IMR-90 (cell line): ENCODE measurements at regions not wholly inside any gene's neighbourhood (a gene's known extent, or its start where the extent isn't known, plus 50 kb on each side); places are given as distances from the start of the nearest gene placed in this dataset.

Experiments used
- ATAC-seq: fragments of 200-7000 bp; cut with Tn5 transposase; 2 replicates; pipeline ENCODE4 v1.9.1; 2020; ENCODE audit warnings: low read depth, mild to moderate bottlenecking, moderate library complexity
- BruUV-seq: library from RNA; stranded (reverse); fragments of 400-500 nt; replicated peaks from 2 replicates; lab custom pipeline; 2021; lab: Mats Ljungman, UMichigan
- CTCF ChIA-PET: fragments of 300-600 bp; formaldehyde crosslinking; extraction: SDS; loops from one replicate; lab custom pipeline; 2021; ENCODE audit warnings: antibody characterized with exemption; lab: Yijun Ruan, JAX
- POLR2A ChIA-PET: fragments of 300-600 bp; sonication (Branson Sonifier 250); formaldehyde crosslinking; loops from one replicate; lab custom pipeline; 2022; ENCODE audit warnings: antibody characterized with exemption; ENCODE audit not compliant: unreplicated experiment; lab: Charles Lee
- DNase-seq: peaks from one replicate; pipeline ENCODE4 v3.0.0; 2013
- H2AFZ ChIP-seq: replicated peaks from 2 replicates; pipeline ENCODE3; 2013; ENCODE audit warnings: low read length, mild to moderate bottlenecking; ENCODE audit not compliant: poor library complexity
- H2AK5ac ChIP-seq: 2 replicates; pipeline ENCODE4 v1.6.1; 2013; ENCODE audit warnings: low read depth, low read length, inconsistent platforms
- H2AK9ac ChIP-seq: replicated peaks from 2 replicates; pipeline ENCODE3; 2013; ENCODE audit warnings: mild to moderate bottlenecking, low read depth, low read length, moderate library complexity; ENCODE audit not compliant: poor library complexity
- H2BK120ac ChIP-seq: 2 replicates; pipeline ENCODE4 v1.6.1; 2013; ENCODE audit warnings: low read depth, low read length, inconsistent platforms
- H2BK15ac ChIP-seq: 3 replicates; pipeline ENCODE4 v1.6.1; 2013; ENCODE audit warnings: low read depth, low read length, inconsistent platforms
- H2BK20ac ChIP-seq: 2 replicates; pipeline ENCODE4 v1.6.1; 2013; ENCODE audit warnings: low read depth, mild to moderate bottlenecking, inconsistent platforms, low read length, moderate library complexity
- H2BK5ac ChIP-seq: 2 replicates; pipeline ENCODE4 v1.6.1; 2013; ENCODE audit warnings: mild to moderate bottlenecking, low read depth, low read length, inconsistent platforms; ENCODE audit not compliant: poor library complexity, severe bottlenecking
- H3K14ac ChIP-seq: replicated peaks from 2 replicates; pipeline ENCODE4 v1.6.1; 2013; ENCODE audit warnings: low read depth, low read length, inconsistent platforms
- H3K18ac ChIP-seq: 2 replicates; pipeline ENCODE4 v1.6.1; 2013; ENCODE audit warnings: low read depth, low read length, control low read depth
- H3K23ac ChIP-seq: 2 replicates; pipeline ENCODE4 v1.6.1; 2013; ENCODE audit warnings: low read depth, low read length, inconsistent platforms
- H3K27ac ChIP-seq: 2 replicates; pipeline ENCODE4 v1.5.1; 2013; ENCODE audit warnings: mild to moderate bottlenecking, control low read depth, low read length; ENCODE audit not compliant: insufficient read depth
- H3K27me3 ChIP-seq: 2 replicates; pipeline ENCODE4 v1.6.1; 2013; ENCODE audit warnings: low read length; ENCODE audit not compliant: control insufficient read depth, insufficient read depth
- H3K36me3 ChIP-seq: 2 replicates; pipeline ENCODE4 v1.6.1; 2013; ENCODE audit warnings: low read length, mixed read lengths; ENCODE audit not compliant: control insufficient read depth, insufficient read depth
- H3K4ac ChIP-seq: 2 replicates; pipeline ENCODE4 v1.6.1; 2013; ENCODE audit warnings: low read depth, low read length, inconsistent platforms
- H3K4me1 ChIP-seq: 2 replicates; pipeline ENCODE4 v1.6.1; 2013; ENCODE audit warnings: low read length, mixed read lengths; ENCODE audit not compliant: control insufficient read depth, insufficient read depth
- H3K4me2 ChIP-seq: 2 replicates; pipeline ENCODE4 v1.6.1; 2013; ENCODE audit warnings: low read depth, mild to moderate bottlenecking, control low read depth, low read length, moderate library complexity
- H3K4me3 ChIP-seq: 2 replicates; pipeline ENCODE4 v1.5.1; 2013; ENCODE audit warnings: low read depth, mild to moderate bottlenecking, control low read depth, low read length, moderate library complexity; ENCODE audit not compliant: insufficient read depth
- H3K56ac ChIP-seq: 2 replicates; pipeline ENCODE4 v1.6.1; 2013; ENCODE audit warnings: low read length, inconsistent platforms; ENCODE audit not compliant: insufficient read depth; ENCODE audit errors: extremely low read depth
- H3K79me1 ChIP-seq, 2 experiments: 2 replicates each; pipeline ENCODE4 v1.6.1; 2013; ENCODE audit warnings: low read length in 2 of 2, inconsistent platforms in 1 of 2, low read depth in 1 of 2
- H3K9ac ChIP-seq: 2 replicates; pipeline ENCODE4 v1.6.1; 2013; ENCODE audit warnings: low read depth, low read length, control low read depth
- H3K9me1 ChIP-seq: 2 replicates; pipeline ENCODE4 v1.6.1; 2013; ENCODE audit warnings: low read length, inconsistent platforms; ENCODE audit not compliant: insufficient read depth
- H3K9me3 ChIP-seq: 2 replicates; pipeline ENCODE4 v1.6.1; 2013; ENCODE audit warnings: low read length; ENCODE audit not compliant: control insufficient read depth, insufficient read depth
- H4K20me1 ChIP-seq: 2 replicates; pipeline ENCODE4 v1.6.1; 2013; ENCODE audit warnings: low read length, inconsistent platforms; ENCODE audit not compliant: insufficient read depth
- H4K5ac ChIP-seq: 2 replicates; pipeline ENCODE4 v1.6.1; 2013; ENCODE audit warnings: mild to moderate bottlenecking, low read depth, low read length, control low read depth
- H4K8ac ChIP-seq, 2 experiments: 2 replicates each; pipeline ENCODE4 v1.6.1; 2013; ENCODE audit warnings: low read depth in 2 of 2, low read length in 2 of 2, control low read depth in 1 of 2, inconsistent platforms in 1 of 2
- H4K91ac ChIP-seq: 2 replicates; pipeline ENCODE4 v1.6.1; 2013; ENCODE audit warnings: low read depth, low read length, inconsistent platforms; ENCODE audit not compliant: insufficient read depth
- BHLHE40 ChIP-seq: fragments of 150-350 bp; IDR thresholded peaks from 2 replicates; pipeline ENCODE4 v1.6.1; 2016; ENCODE audit warnings: mild to moderate bottlenecking, low read depth, low read length
- CTCF ChIP-seq: conservative IDR thresholded peaks from 2 replicates; pipeline ENCODE4 v1.5.1; 2012; ENCODE audit warnings: mild to moderate bottlenecking, low read depth, low read length, improper control_type of control experiment
- ELK1 ChIP-seq: fragments of 150-350 bp; IDR thresholded peaks from 2 replicates; pipeline ENCODE4 v1.6.1; 2016; ENCODE audit warnings: low read depth, mild to moderate bottlenecking, low read length, moderate library complexity, borderline replicate concordance
- FOS ChIP-seq: fragments of 150-350 bp; IDR thresholded peaks from 2 replicates; pipeline ENCODE4 v1.6.1; 2016; ENCODE audit warnings: low read depth, low read length
- MAFK ChIP-seq: IDR thresholded peaks from 2 replicates; pipeline ENCODE4 v1.6.1; 2012; ENCODE audit warnings: low read depth, low read length, improper control_type of control experiment
- MAZ ChIP-seq: IDR thresholded peaks from 2 replicates; pipeline ENCODE4 v1.6.1; 2012; ENCODE audit warnings: low read depth, mild to moderate bottlenecking, low read length, improper control_type of control experiment, moderate library complexity, borderline replicate concordance
- MXI1 ChIP-seq: IDR thresholded peaks from 2 replicates; pipeline ENCODE4 v1.6.1; 2012; ENCODE audit warnings: low read depth, mild to moderate bottlenecking, low read length, moderate library complexity, borderline replicate concordance
- RCOR1 ChIP-seq: IDR thresholded peaks from 2 replicates; pipeline ENCODE4 v1.6.1; 2012; ENCODE audit warnings: mild to moderate bottlenecking, low read length, improper control_type of control experiment; ENCODE audit not compliant: insufficient replicate concordance
- RFX5 ChIP-seq: IDR thresholded peaks from 2 replicates; pipeline ENCODE4 v1.8.0; 2012; ENCODE audit warnings: low read depth, mild to moderate bottlenecking, low read length, moderate library complexity
- USF2 ChIP-seq: fragments of 150-350 bp; IDR thresholded peaks from 2 replicates; pipeline ENCODE4 v1.6.1; 2017; ENCODE audit warnings: mild to moderate bottlenecking, antibody characterized with exemption, low read length, low read depth
- WGBS, 2 experiments: methylation state at CpG; one replicate each; pipeline versions ENCODE4 v1.1.5 to v1.1.7; 2013; ENCODE audit warnings: missing lambda C conversion rate in 2 of 2; ENCODE audit not compliant: insufficient read length in 1 of 2; ENCODE audit errors: extremely low coverage in 2 of 2; 5-methylcytosine and 5-hydroxymethylcytosine counted together
- dilution Hi-C: fragments of 300-500 bp; cut with HindIII; formaldehyde crosslinking; loops from one replicate; pipeline ENCODE4 v1.14.3; 2018; ENCODE audit warnings: low sequenced_read_pairs; ENCODE audit not compliant: unreplicated experiment
- in situ Hi-C: fragments of 300-500 bp; cut with MboI; formaldehyde crosslinking; loops from 3 replicates; pipeline ENCODE4 v1.14.3; 2019; ENCODE audit warnings: low sequenced_read_pairs, inconsistent platforms, mixed read lengths
- intact Hi-C: fragments of 100-400 bp; cut with micrococcal nuclease; formaldehyde crosslinking; loops from 2 replicates; pipeline ENCODE4 v1.10.0; 2022

DNA sequence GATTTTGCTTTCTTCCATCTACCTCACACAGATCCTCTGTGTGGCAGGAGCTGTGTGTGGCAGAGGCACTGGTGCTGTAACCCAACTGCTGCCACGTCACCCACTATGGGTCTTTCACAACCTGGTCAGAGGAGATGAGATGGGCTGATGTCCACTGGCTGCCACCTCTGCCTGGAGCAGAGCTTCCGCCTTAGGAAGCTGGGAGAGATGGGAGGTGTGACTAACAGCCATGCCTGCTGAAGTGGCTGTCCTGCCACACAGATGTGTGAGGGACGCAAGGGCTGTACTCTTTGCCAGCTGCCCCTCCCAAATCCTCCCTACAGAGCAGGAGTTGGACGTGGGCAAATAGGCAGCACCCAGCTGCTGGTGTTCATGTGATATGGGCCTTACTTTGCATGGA is 329.5 kb downstream of the GABRB3 start:
- H2BK120ac ChIP-seq: no peak overlapping the region
- ChIA-PET POLR2A (no interaction called here), CTCF (no interaction called here)
- ATAC-seq (no peak), DNase-seq (no peak)
- H2AFZ ChIP-seq: no peak overlapping the region
- H3K79me1 ChIP-seq: no peaks in the 10 kb centered on the region
- H3K56ac ChIP-seq: no peak overlapping the region
- no peaks in the 10 kb centered on the region for H4K20me1 ChIP-seq
- no peak overlapping the region for H4K5ac ChIP-seq
- H3K4me1 ChIP-seq: no peaks in the 10 kb centered on the region
- H4K91ac ChIP-seq: no peak overlapping the region
- BruUV-seq: no TSS peak
- TF ChIP-seq MXI1 (no peak), MAZ (no peak), FOS (no peak), RCOR1 (no peak), RFX5 (no peak), ELK1 (no peak), MAFK (no peak), USF2 (no peak), BHLHE40 (no peak), CTCF (no peak)
- dilution Hi-C loops (no loop called here), intact Hi-C loops (no loop called here), in situ Hi-C loops (no loop called here)
- no peak overlapping the region for H2BK5ac ChIP-seq
- no peak overlapping the region for H4K8ac ChIP-seq
- H3K9me1 ChIP-seq: no peaks in the 10 kb centered on the region
- no peak overlapping the region for H2BK20ac ChIP-seq
- WGBS, 2 experiments: no CpG with 5 or more reads among the region's 4 CpGs
- H3K18ac ChIP-seq: no peak overlapping the region
- no peak overlapping the region for H3K9ac ChIP-seq
- H3K4ac ChIP-seq: no peak overlapping the region
- no peak overlapping the region for H3K27ac ChIP-seq
- H2BK15ac ChIP-seq: no peak overlapping the region
- no peaks in the 10 kb centered on the region for H3K27me3 ChIP-seq
- no peaks in the 10 kb centered on the region for H3K36me3 ChIP-seq
- H2AK5ac ChIP-seq: no peak overlapping the region
- no peak overlapping the region for H3K4me3 ChIP-seq
- H3K14ac ChIP-seq: no peak overlapping the region
- peaks cover 11% of the 10 kb centered on the region for H3K9me3 ChIP-seq
- no peak overlapping the region for H3K4me2 ChIP-seq
- no peak overlapping the region for H3K23ac ChIP-seq
- no peak overlapping the region for H2AK9ac ChIP-seq
